Neutrophil (primary cell): ENCODE measurements at regions not wholly inside any gene's neighbourhood (a gene's known extent, or its start where the extent isn't known, plus 50 kb on each side); places are given as distances from the start of the nearest gene placed in this dataset.
"Not testable (repeated sequence)": the region's sequence is repeated elsewhere in the genome, so short reads cannot be mapped to it uniquely, and the experiment has no call there.

Experiments
- H3K27ac ChIP-seq: fragments of 200-600 bp; sonication (generic); 2 replicates; pipeline ENCODE4 v1.5.1; 2016; ENCODE audit warnings: mild to moderate bottlenecking, moderate library complexity
- H3K27me3 ChIP-seq: fragments of 200-600 bp; sonication (generic); 2 replicates; pipeline ENCODE4 v1.6.0; 2016; ENCODE audit warnings: mild to moderate bottlenecking
- H3K36me3 ChIP-seq: fragments of 200-600 bp; sonication (generic); 2 replicates; pipeline ENCODE4 v1.5.1; 2017
- H3K4me1 ChIP-seq, 2 experiments: fragments of 200-600 bp in 1 of 2; sonication (generic) in 1 of 2; 1 replicate in 1 of 2; 2 replicates in 1 of 2; pipeline versions ENCODE4 v1.5.1 to v1.6.1; 2013 to 2016; ENCODE audit warnings: low read depth in 1 of 2, low read length in 1 of 2, mild to moderate bottlenecking in 1 of 2, moderate library complexity in 1 of 2; ENCODE audit not compliant: control insufficient read depth in 1 of 2, insufficient read depth in 1 of 2
- H3K4me3 ChIP-seq, 2 experiments: fragments of 200-600 bp in 1 of 2; sonication (generic) in 1 of 2; 1 replicate in 1 of 2; 2 replicates in 1 of 2; pipeline ENCODE4 v1.5.1; 2013 to 2016; ENCODE audit warnings: low read depth in 1 of 2, low read length in 1 of 2, mild to moderate bottlenecking in 1 of 2, moderate library complexity in 1 of 2
- H3K9me3 ChIP-seq: fragments of 200-600 bp; sonication (generic); 2 replicates; pipeline ENCODE4 v1.5.1; 2016
- CTCF ChIP-seq: fragments of 200-600 bp; sonication (generic); IDR thresholded peaks from 2 replicates; pipeline ENCODE4 v1.5.1; 2016; ENCODE audit warnings: antibody characterized with exemption

GRCh38 chr22:49345896-49346295 lies 481.8 kb downstream of the BRD1 start:
- no peaks in the 10 kb centered on the region for H3K27me3 ChIP-seq
- TF ChIP-seq CTCF: no peak
- no peak overlapping the region for H3K4me3 ChIP-seq

GRCh38 chr22:49344656-49345055 lies 483.0 kb downstream of the BRD1 start:
- Histone ChIP-seq H3K27ac (no peak overlapping the region), H3K27me3 (no peaks in the 10 kb centered on the region), H3K36me3 (no peaks in the 10 kb centered on the region), H3K4me1 (no peaks in the 10 kb centered on the region), H3K9me3 (no peaks in the 10 kb centered on the region), H3K4me3 (no peak overlapping the region)
- no peak for TF ChIP-seq CTCF

More at GRCh38 chr22:49345896-49346295, 481.8 kb downstream of the BRD1 start:
- H3K4me1 ChIP-seq: no peaks in the 10 kb centered on the region
- no peaks in the 10 kb centered on the region for H3K9me3 ChIP-seq
- no peak overlapping the region for H3K27ac ChIP-seq
- H3K36me3 ChIP-seq: no peaks in the 10 kb centered on the region

GRCh38 chr22:49344161-49344560 lies 483.5 kb downstream of the BRD1 start:
- H3K9me3 ChIP-seq: no peaks in the 10 kb centered on the region
- H3K4me1 ChIP-seq: no peaks in the 10 kb centered on the region
- H3K27me3 ChIP-seq: peaks cover 5% of the 10 kb centered on the region
- no peaks in the 10 kb centered on the region for H3K36me3 ChIP-seq
- no peak overlapping the region for H3K27ac ChIP-seq
- no peak for TF ChIP-seq CTCF
- H3K4me3 ChIP-seq: no peak overlapping the region

GRCh38 chr22:49340406-49340805 lies 487.3 kb downstream of the BRD1 start:
- Histone ChIP-seq H3K4me1 (no peaks in the 10 kb centered on the region), H3K27me3 (peaks cover 12% of the 10 kb centered on the region), H3K36me3 (no peaks in the 10 kb centered on the region), H3K27ac (no peak overlapping the region), H3K4me3 (no peak overlapping the region), H3K9me3 (no peaks in the 10 kb centered on the region)
- TF ChIP-seq CTCF: no peak

GRCh38 chr22:49336483-49336882 lies 491.2 kb downstream of the BRD1 start:
- not testable (repeated sequence) for H3K36me3 ChIP-seq, H3K27ac ChIP-seq, H3K9me3 ChIP-seq, H3K4me1 ChIP-seq, H3K4me3 ChIP-seq
- H3K27me3 ChIP-seq: peaks cover 12% of the 10 kb centered on the region

GRCh38 chr22:49334976-49335375 lies 492.7 kb downstream of the BRD1 start:
- no peak for TF ChIP-seq CTCF
- H3K27ac ChIP-seq: no peak overlapping the region
- no peaks in the 10 kb centered on the region for H3K9me3 ChIP-seq
- H3K4me1 ChIP-seq: no peaks in the 10 kb centered on the region
- H3K36me3 ChIP-seq: no peaks in the 10 kb centered on the region
- peaks cover 12% of the 10 kb centered on the region for H3K27me3 ChIP-seq
- H3K4me3 ChIP-seq: no peak overlapping the region
